ENCODE measurements at regions not wholly inside any gene's neighbourhood (a gene's known extent, or its start where the extent isn't known, plus 50 kb on each side); places are given as distances from the start of the nearest gene placed in this dataset.

DNA sequence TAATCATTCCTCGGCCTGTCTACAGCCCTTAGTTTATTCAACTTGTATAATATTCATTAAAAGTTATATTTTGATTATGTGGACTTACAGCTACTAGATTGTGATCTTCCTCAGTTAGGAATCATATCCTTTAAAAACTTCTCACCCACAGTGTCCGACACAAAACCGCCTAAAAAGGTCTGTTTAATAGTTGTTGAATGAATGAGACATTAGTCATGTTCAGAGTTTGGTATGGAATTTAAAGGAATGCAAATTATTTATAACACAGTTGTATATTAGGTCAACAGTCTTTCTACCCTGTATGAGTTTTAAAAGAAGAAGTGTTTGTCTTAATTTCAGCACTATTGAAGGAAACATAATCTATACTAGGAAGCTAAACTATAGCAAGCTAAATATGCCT, 390.0 kb downstream of the ARL4A start:
- Histone ChIP-seq H3K27ac (no peak overlapping the region), H3K9me3 (no peaks in the 10 kb centered on the region), H3K36me3 (no peaks in the 10 kb centered on the region), H3K4me3 (no peak overlapping the region), H3K27me3 (no peaks in the 10 kb centered on the region), H3K4me1 (no peaks in the 10 kb centered on the region)
- intact Hi-C loops (cut with DNase I; ENCODE audit: low total_unique reads), result no loop called here
- 67 to 78% (median 70%) methylated on average over 3 of the region's 3 CpGs for WGBS, 5 donors
- DNase-seq, result no peak
- TF ChIP-seq, protein P1, sequence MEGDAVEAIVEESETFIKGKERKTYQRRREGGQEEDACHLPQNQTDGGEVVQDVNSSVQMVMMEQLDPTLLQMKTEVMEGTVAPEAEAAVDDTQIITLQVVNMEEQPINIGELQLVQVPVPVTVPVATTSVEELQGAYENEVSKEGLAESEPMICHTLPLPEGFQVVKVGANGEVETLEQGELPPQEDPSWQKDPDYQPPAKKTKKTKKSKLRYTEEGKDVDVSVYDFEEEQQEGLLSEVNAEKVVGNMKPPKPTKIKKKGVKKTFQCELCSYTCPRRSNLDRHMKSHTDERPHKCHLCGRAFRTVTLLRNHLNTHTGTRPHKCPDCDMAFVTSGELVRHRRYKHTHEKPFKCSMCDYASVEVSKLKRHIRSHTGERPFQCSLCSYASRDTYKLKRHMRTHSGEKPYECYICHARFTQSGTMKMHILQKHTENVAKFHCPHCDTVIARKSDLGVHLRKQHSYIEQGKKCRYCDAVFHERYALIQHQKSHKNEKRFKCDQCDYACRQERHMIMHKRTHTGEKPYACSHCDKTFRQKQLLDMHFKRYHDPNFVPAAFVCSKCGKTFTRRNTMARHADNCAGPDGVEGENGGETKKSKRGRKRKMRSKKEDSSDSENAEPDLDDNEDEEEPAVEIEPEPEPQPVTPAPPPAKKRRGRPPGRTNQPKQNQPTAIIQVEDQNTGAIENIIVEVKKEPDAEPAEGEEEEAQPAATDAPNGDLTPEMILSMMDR (IDR thresholded peaks at IDR 0.05), result no peak
- TF ChIP-seq POLR2A (IDR thresholded peaks at IDR 0.05) (no peak), EP300 (IDR thresholded peaks at IDR 0.05) (no peak), POLR2AphosphoS5 (IDR thresholded peaks at IDR 0.05) (no peak)

GRCh38 chr7:13078105-13078504, 390.7 kb downstream of the ARL4A start:
- H3K27me3 ChIP-seq, result no peaks in the 10 kb centered on the region
- WGBS, 5 donors, result 57 to 75% (median 59%) methylated on average over 3 of the region's 3 CpGs
- no peak overlapping the region for H3K4me3 ChIP-seq
- no peaks in the 10 kb centered on the region for H3K4me1 ChIP-seq
- intact Hi-C loops (cut with DNase I; ENCODE audit: low total_unique reads), result no loop called here
- H3K36me3 ChIP-seq, result no peaks in the 10 kb centered on the region
- H3K27ac ChIP-seq, result no peak overlapping the region
- DNase-seq, result no peak
- no peaks in the 10 kb centered on the region for H3K9me3 ChIP-seq
- TF ChIP-seq EP300 (IDR thresholded peaks at IDR 0.05) (no peak), POLR2AphosphoS5 (IDR thresholded peaks at IDR 0.05) (no peak), POLR2A (IDR thresholded peaks at IDR 0.05) (no peak)
- TF ChIP-seq, protein P1 (IDR thresholded peaks at IDR 0.05), result no peak

- no peak for DNase-seq
- Histone ChIP-seq H3K27ac (no peak overlapping the region), H3K4me3 (no peak overlapping the region), H3K4me1 (no peaks in the 10 kb centered on the region), H3K36me3 (no peaks in the 10 kb centered on the region), H3K9me3 (no peaks in the 10 kb centered on the region), H3K27me3 (no peaks in the 10 kb centered on the region)
- WGBS, 5 donors, result 83 to 93% (median 86%) methylated on average over 1 of the region's 1 CpG
- intact Hi-C loops (cut with DNase I; ENCODE audit: low total_unique reads), result no loop called here
- no peak for TF ChIP-seq POLR2AphosphoS5 (IDR thresholded peaks at IDR 0.05)
- no peak for TF ChIP-seq EP300 (IDR thresholded peaks at IDR 0.05)
Measured at GRCh38 chr7:13090959-13091358, 403.5 kb downstream of the ARL4A start.

DNA sequence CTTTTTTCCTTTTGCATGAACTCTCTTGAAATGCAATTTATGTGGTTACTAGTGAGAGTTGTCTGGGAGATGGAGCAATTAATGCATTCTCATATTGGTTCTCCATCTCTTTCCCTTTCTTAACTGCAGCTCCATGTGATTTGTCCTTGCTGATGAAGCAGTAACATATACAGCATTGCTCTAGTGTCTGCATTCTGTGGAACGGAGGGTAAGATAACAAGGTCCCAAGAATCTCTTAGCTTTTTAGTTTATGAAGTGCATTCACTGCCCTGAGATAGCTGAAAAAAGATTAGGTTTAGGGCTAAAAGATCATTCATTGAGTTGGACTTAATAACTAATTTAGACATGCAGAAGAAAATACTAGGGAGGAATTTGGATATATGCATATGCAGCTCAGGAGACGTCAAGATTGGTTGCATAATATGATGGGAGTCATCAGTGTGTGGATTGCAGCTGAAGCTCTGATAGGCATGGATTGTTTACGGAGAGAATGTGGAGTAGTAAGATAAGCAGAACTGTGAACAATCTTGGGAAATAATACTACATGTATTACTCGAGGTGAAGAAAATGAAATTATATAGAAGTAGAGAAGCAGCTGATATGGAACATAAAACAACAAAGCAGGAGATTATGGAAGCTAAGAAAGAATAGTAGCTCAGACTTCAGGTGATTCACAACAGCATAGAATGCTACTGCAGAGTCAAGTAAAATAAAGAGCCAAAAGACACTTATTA, 404.7 kb downstream of the ARL4A start:
- intact Hi-C loops (cut with DNase I; ENCODE audit: low total_unique reads), result no loop called here
- no peaks in the 10 kb centered on the region for H3K36me3 ChIP-seq
- TF ChIP-seq, protein P1 (IDR thresholded peaks at IDR 0.05), result no peak
- TF ChIP-seq EP300 (IDR thresholded peaks at IDR 0.05), result no peak
- TF ChIP-seq POLR2A (IDR thresholded peaks at IDR 0.05), result no peak
- no peak for TF ChIP-seq POLR2AphosphoS5 (IDR thresholded peaks at IDR 0.05)
- H3K4me1 ChIP-seq, result no peaks in the 10 kb centered on the region
- H3K4me3 ChIP-seq, result no peak overlapping the region
- 41 to 66% (median 58%) methylated on average over 4 of the region's 4 CpGs for WGBS, 5 donors
- no peaks in the 10 kb centered on the region for H3K9me3 ChIP-seq
- no peak overlapping the region for H3K27ac ChIP-seq
- H3K27me3 ChIP-seq, result no peaks in the 10 kb centered on the region
- DNase-seq, result no peak

DNA sequence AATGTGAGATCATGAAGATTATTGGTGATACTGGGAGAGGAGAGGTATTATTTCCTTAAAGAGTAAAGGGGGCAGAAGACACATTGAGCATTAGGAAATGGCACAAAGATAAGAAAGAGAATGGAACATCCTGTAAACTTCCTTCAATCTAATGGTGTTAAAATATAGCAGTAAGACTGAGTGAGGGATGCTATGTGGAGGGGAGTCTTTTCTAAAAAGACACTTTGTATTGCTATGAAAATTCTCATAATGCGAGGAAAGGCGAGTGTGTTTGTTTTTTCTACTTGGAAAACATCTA, 405.2 kb downstream of the ARL4A start:
- WGBS, 5 donors, result 62 to 76% (median 72%) methylated on average over 2 of the region's 2 CpGs
- no peaks in the 10 kb centered on the region for H3K4me1 ChIP-seq
- no peaks in the 10 kb centered on the region for H3K36me3 ChIP-seq
- no peak overlapping the region for H3K27ac ChIP-seq
- no peaks in the 10 kb centered on the region for H3K9me3 ChIP-seq
- no peak for DNase-seq
- TF ChIP-seq, protein P1 (IDR thresholded peaks at IDR 0.05), result no peak
- TF ChIP-seq EP300 (IDR thresholded peaks at IDR 0.05) (no peak), POLR2A (IDR thresholded peaks at IDR 0.05) (no peak), POLR2AphosphoS5 (IDR thresholded peaks at IDR 0.05) (no peak)
- no peak overlapping the region for H3K4me3 ChIP-seq
- H3K27me3 ChIP-seq, result no peaks in the 10 kb centered on the region
- intact Hi-C loops (cut with DNase I; ENCODE audit: low total_unique reads), result no loop called here

All from stomach (tissue), 8 donors.